MV-4-11 (cell line): ENCODE measurements at regions not wholly inside any gene's neighbourhood (a gene's known extent, or its start where the extent isn't known, plus 50 kb on each side); places are given as distances from the start of the nearest gene placed in this dataset.

Experiments used
- DNase-seq: peaks from one replicate; lab custom pipeline; 2025; lab: John Stamatoyannopoulos, UW

- no peak for DNase-seq
Observed at GRCh38 chr3:87044409-87044808, 53.5 kb upstream of the VGLL3 start.

- no peak for DNase-seq
Observed at GRCh38 chr3:87041191-87041590, 50.2 kb upstream of the VGLL3 start.
